GM23338 (cell line): ENCODE measurements at regions not wholly inside any gene's neighbourhood (a gene's known extent, or its start where the extent isn't known, plus 50 kb on each side); places are given as distances from the start of the nearest gene placed in this dataset.

ENCODE experiments used
- ATAC-seq: fragments of 200-7000 bp; cut with Tn5 transposase; 3 replicates; pipeline ENCODE4 v1.9.1; 2020
- DNase-seq: peaks from one replicate; pipeline ENCODE4 v3.0.0-alpha.2; 2015; ENCODE audit warnings: low spot score
- H2AFZ ChIP-seq: fragments of 200-600 bp; sonication (generic); 2 replicates; pipeline ENCODE4 v1.8.0; 2016; ENCODE audit warnings: antibody characterized with exemption, mild to moderate bottlenecking, moderate library complexity
- H3F3A ChIP-seq: fragments of 200-600 bp; sonication (generic); replicated peaks from 2 replicates; pipeline ENCODE4 v1.8.0; 2017; ENCODE audit warnings: antibody characterized with exemption, mixed run types, low read depth
- H3K27ac ChIP-seq: fragments of 200-600 bp; sonication (generic); 2 replicates; pipeline ENCODE4 v1.6.1; 2016; ENCODE audit warnings: low read depth
- H3K27me3 ChIP-seq: fragments of 200-600 bp; sonication (generic); 2 replicates; pipeline ENCODE4 v1.8.0; 2016; ENCODE audit warnings: mild to moderate bottlenecking, mixed run types, moderate library complexity; ENCODE audit not compliant: insufficient read depth
- H3K36me3 ChIP-seq: fragments of 200-600 bp; sonication (generic); 2 replicates; pipeline ENCODE4 v1.8.0; 2016; ENCODE audit warnings: mild to moderate bottlenecking; ENCODE audit not compliant: insufficient read depth
- H3K4me1 ChIP-seq: fragments of 200-600 bp; sonication (generic); 2 replicates; pipeline ENCODE4 v1.8.0; 2016; ENCODE audit warnings: mild to moderate bottlenecking, moderate library complexity; ENCODE audit not compliant: insufficient read depth
- H3K4me2 ChIP-seq: fragments of 200-600 bp; sonication (generic); 2 replicates; pipeline ENCODE4 v1.7.1; 2017; ENCODE audit warnings: mixed run types
- H3K4me3 ChIP-seq: fragments of 200-600 bp; sonication (generic); 2 replicates; pipeline ENCODE4 v1.6.1; 2016; ENCODE audit warnings: mixed run types
- H3K79me2 ChIP-seq: fragments of 200-600 bp; sonication (generic); replicated peaks from 2 replicates; pipeline ENCODE4 v1.8.0; 2017; ENCODE audit warnings: mild to moderate bottlenecking; ENCODE audit not compliant: insufficient read depth
- H3K9me2 ChIP-seq: fragments of 200-600 bp; sonication (generic); 2 replicates; pipeline ENCODE4 v1.8.0; 2017; ENCODE audit not compliant: insufficient read depth
- H4K20me1 ChIP-seq: fragments of 200-600 bp; sonication (generic); replicated peaks from 2 replicates; pipeline ENCODE4 v1.8.0; 2017; ENCODE audit warnings: mild to moderate bottlenecking; ENCODE audit not compliant: insufficient read depth
- H3K27ac Mint-ChIP-seq: 2 replicates; pipeline ENCODE4 v1.8.0; 2020; ENCODE audit warnings: inconsistent platforms, mild to moderate bottlenecking, moderate library complexity, mixed read lengths
- H3K27me3 Mint-ChIP-seq: 3 replicates; pipeline ENCODE4 v1.8.0; 2022; ENCODE audit warnings: low read depth, mild to moderate bottlenecking, moderate library complexity, mixed read lengths, inconsistent platforms; ENCODE audit not compliant: insufficient read depth, poor library complexity
- H3K36me3 Mint-ChIP-seq: 3 replicates; pipeline ENCODE4 v1.8.0; 2021; ENCODE audit warnings: low read depth, mild to moderate bottlenecking, inconsistent platforms, moderate library complexity, mixed read lengths
- H3K4me1 Mint-ChIP-seq: 3 replicates; pipeline ENCODE4 v1.8.0; 2020; ENCODE audit warnings: mild to moderate bottlenecking, inconsistent platforms, mixed read lengths
- H3K4me3 Mint-ChIP-seq: 3 replicates; pipeline ENCODE4 v1.8.0; 2021; ENCODE audit warnings: moderate library complexity, mild to moderate bottlenecking, inconsistent platforms, mixed read lengths
- H3K9me3 Mint-ChIP-seq: 3 replicates; pipeline ENCODE4 v1.8.0; 2020; ENCODE audit warnings: moderate library complexity, mild to moderate bottlenecking, inconsistent platforms, mixed read lengths
- ETS1 ChIP-seq: IDR thresholded peaks from 2 replicates; pipeline ENCODE4 v1.6.1; 2016; ENCODE audit warnings: antibody characterized with exemption
- EZH2 ChIP-seq: fragments of 200-600 bp; sonication (generic); IDR thresholded peaks from one replicate; pipeline ENCODE4 v1.8.0; 2017; ENCODE audit warnings: antibody characterized with exemption, mild to moderate bottlenecking, low read depth; ENCODE audit not compliant: unreplicated experiment
- JUNB ChIP-seq: IDR thresholded peaks from one replicate; pipeline ENCODE4 v1.6.1; 2016; ENCODE audit warnings: antibody characterized with exemption; ENCODE audit not compliant: unreplicated experiment
- NANOG ChIP-seq: IDR thresholded peaks from 2 replicates; pipeline ENCODE4 v1.6.1; 2016; ENCODE audit warnings: antibody characterized with exemption, borderline replicate concordance
- STAT1 ChIP-seq: IDR thresholded peaks from one replicate; pipeline ENCODE4 v1.6.1; 2016; ENCODE audit warnings: antibody characterized with exemption; ENCODE audit not compliant: unreplicated experiment
- ZNF331 ChIP-seq: fragments of 250-450 bp; sonication (Bioruptor Pico); IDR thresholded peaks from 2 replicates; pipeline ENCODE4 v1.5.0; 2020; ENCODE audit warnings: low read depth, mild to moderate bottlenecking, moderate library complexity
- ZNF462 ChIP-seq: fragments of 250-450 bp; sonication (Bioruptor Pico); IDR thresholded peaks from 2 replicates; pipeline ENCODE4 v1.5.0; 2020; ENCODE audit warnings: mild to moderate bottlenecking, moderate library complexity

- TF ChIP-seq ZNF462 (CRISPR knock-in tag): no peak
Measured at GRCh38 chr2:8270699-8271098, 411.2 kb upstream of the ID2 start (continued).

- H3K27ac Mint-ChIP-seq: no peak overlapping the region
- Histone ChIP-seq H2AFZ (no peak overlapping the region), H3K4me1 (no peaks in the 10 kb centered on the region), H3K27me3 (no peaks in the 10 kb centered on the region), H4K20me1 (no peaks in the 10 kb centered on the region), H3K36me3 (no peaks in the 10 kb centered on the region), H3K79me2 (no peaks in the 10 kb centered on the region), H3K9me2 (peaks cover 30% of the 10 kb centered on the region), H3K4me2 (no peak overlapping the region), H3K27ac (no peak overlapping the region), H3F3A (no peaks in the 10 kb centered on the region), H3K4me3 (no peak overlapping the region)
- H3K9me3 Mint-ChIP-seq: no peaks in the 10 kb centered on the region
- DNase-seq: no peak
- H3K36me3 Mint-ChIP-seq: no peaks in the 10 kb centered on the region; the same call in 2 of the 3 replicates
- H3K27me3 Mint-ChIP-seq: peaks cover 5% of the 10 kb centered on the region
- H3K4me1 Mint-ChIP-seq: peaks cover 8% of the 10 kb centered on the region; the same call in 2 of the 3 replicates
- ATAC-seq: no peak
- no peak overlapping the region for H3K4me3 Mint-ChIP-seq
- TF ChIP-seq ETS1: no peak
- TF ChIP-seq EZH2: no peak
- no peak for TF ChIP-seq JUNB
- TF ChIP-seq ZNF331 (CRISPR knock-in tag): no peak
- no peak for TF ChIP-seq STAT1
- TF ChIP-seq NANOG: no peak
- no peak for TF ChIP-seq ZNF462 (CRISPR knock-in tag)
Measured at GRCh38 chr2:8271461-8271860, 410.4 kb upstream of the ID2 start.
